Activated T-helper 2 cell treated with anti-CD3 and anti-CD28 coated beads, Interferon-gamma antibody, Interleukin-2, Interleukin-4, amounts not matched to agents 10 μg/mL and 5 μg/mL and 100 μg/mL, durations not matched to agents 14 hours and 24 hours and 36 hours (primary cell): ENCODE measurements at regions not wholly inside any gene's neighbourhood (a gene's known extent, or its start where the extent isn't known, plus 50 kb on each side); places are given as distances from the start of the nearest gene placed in this dataset.
"Not testable (repeated sequence)": the region's sequence is repeated elsewhere in the genome, so short reads cannot be mapped to it uniquely, and the experiment has no call there.

Source experiments
- DNase-seq: peaks from one replicate; pipeline ENCODE4 v3.0.0; 2021; ENCODE audit warnings: low spot score
- H3K27ac Mint-ChIP-seq: one replicate; pipeline ENCODE4 v1.8.0; 2021; ENCODE audit warnings: mixed read lengths
- H3K27me3 Mint-ChIP-seq: one replicate; pipeline ENCODE4 v1.8.0; 2021; ENCODE audit warnings: low read depth, mixed read lengths
- H3K36me3 Mint-ChIP-seq: one replicate; pipeline ENCODE4 v1.8.0; 2021; ENCODE audit warnings: low read depth, mixed read lengths
- H3K4me1 Mint-ChIP-seq: one replicate; pipeline ENCODE4 v1.8.0; 2021; ENCODE audit warnings: low read depth, mixed read lengths
- H3K4me3 Mint-ChIP-seq: one replicate; pipeline ENCODE4 v1.8.0; 2021; ENCODE audit warnings: low read depth, mild to moderate bottlenecking, moderate library complexity, mixed read lengths
- H3K9me3 Mint-ChIP-seq: one replicate; pipeline ENCODE4 v1.8.0; 2021; ENCODE audit warnings: mixed read lengths
- intact Hi-C: fragments of 100-400 bp; cut with micrococcal nuclease; formaldehyde crosslinking; loops from one replicate; pipeline ENCODE4 v1.15.1; 2023

DNA sequence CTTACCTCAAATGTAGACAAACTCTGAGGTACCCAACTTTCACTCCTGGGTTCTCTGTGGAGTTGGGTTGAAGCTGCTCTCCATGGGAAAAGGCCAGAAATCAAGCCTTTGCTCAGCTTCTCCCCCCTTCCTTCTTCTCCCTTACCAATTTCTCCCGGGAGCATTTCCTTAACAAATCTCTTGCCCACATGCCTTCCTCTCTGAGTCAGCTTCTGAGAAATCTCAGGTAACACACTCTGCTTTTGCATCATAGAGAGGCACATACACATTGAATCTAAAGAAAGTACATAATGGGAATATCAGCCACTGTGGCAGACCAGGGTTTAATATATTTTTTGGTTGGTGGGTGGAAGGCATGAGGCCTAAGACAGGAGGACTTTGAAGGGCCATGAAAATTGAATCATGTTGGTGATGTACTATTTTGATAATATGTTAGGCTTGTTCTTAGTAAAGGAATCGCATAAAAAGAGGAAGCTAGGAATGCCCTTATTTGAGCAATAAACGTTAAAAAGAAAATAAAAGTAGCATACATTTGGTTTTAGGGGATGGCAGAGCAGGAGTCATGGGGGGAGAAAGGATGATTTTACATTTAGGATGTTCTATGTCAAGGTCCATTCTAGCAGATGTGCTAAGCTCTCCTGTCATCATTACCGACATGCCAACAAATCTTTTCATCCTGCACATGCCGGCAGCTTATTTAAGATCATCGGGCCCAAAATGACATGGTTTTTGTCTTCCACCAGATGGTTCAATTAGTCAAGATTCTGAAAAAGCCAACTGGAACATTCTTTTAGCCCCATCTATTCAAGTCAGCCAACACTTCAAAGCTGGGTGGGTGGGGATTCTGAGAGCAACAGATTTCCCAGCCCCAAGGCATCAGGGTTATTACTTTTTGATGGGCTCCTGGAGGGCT is 199.5 kb upstream of the CLINT1 start:
- H3K4me3 Mint-ChIP-seq: no peak overlapping the region
- intact Hi-C loops: no loop called here
- no peak overlapping the region for H3K27ac Mint-ChIP-seq
- H3K9me3 Mint-ChIP-seq: no peaks in the 10 kb centered on the region
- H3K27me3 Mint-ChIP-seq: peaks cover 20% of the 10 kb centered on the region
- no peaks in the 10 kb centered on the region for H3K36me3 Mint-ChIP-seq
- DNase-seq: no peak
- no peaks in the 10 kb centered on the region for H3K4me1 Mint-ChIP-seq

DNA sequence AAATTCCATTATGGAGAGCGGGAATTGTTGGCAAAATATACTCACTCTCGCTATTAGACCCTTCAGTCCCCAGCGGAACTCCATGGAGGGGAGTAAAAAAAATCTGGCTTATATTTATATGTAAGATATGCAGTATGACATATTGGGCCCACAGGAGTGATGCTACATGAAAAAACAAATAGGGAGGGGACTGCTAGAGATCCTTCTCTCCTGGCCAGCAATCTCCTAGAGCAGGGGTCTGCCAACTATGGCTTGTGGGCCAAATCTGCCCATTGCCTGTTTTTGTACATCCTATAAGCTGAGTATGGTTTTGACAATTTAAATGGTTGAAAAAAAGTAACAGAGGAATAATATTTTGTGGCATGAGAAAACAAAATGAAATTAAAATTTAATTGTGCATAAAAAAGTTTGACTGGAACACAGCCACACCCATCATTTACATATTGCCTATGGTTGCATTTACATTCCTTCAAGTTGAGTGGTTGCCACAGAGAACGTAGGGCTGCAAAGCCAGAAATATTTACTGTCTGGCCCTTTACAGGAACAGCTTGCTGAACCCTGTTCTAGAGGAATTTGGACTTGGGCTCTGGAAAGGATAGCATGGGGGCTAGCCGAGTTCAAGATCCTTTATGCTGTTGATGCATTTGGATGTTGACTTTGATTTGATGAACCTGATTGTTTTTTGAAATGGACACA is 197.3 kb upstream of the CLINT1 start:
- Mint-ChIP-seq H3K27ac (no peak overlapping the region), H3K4me3 (no peak overlapping the region), H3K9me3 (no peaks in the 10 kb centered on the region), H3K4me1 (no peaks in the 10 kb centered on the region), H3K36me3 (no peaks in the 10 kb centered on the region), H3K27me3 (peaks cover 20% of the 10 kb centered on the region)
- DNase-seq: no peak
- intact Hi-C loops: no loop called here

DNA sequence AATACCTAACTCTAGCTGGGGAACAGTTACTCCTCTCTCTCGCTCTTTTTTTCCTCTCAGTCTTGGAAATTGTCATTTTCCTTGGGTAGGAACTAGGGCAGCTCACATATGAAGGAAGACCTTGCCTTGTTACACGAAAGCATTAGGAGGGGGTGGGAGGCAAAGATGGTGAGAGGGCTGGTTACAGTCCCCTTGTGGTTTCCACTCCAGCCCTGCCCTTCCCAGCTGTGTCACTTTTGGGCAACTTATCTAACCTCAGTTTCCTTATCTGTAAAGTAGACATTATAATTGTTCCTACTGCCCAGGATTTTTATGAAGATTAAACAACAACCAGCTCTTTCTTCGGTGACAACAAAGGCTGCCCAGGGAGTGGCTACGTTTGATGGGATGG is 196.2 kb upstream of the CLINT1 start:
- no peaks in the 10 kb centered on the region for H3K36me3 Mint-ChIP-seq
- peaks cover 17% of the 10 kb centered on the region for H3K27me3 Mint-ChIP-seq
- DNase-seq: no peak
- H3K4me1 Mint-ChIP-seq: no peaks in the 10 kb centered on the region
- no peak overlapping the region for H3K4me3 Mint-ChIP-seq
- no peak overlapping the region for H3K27ac Mint-ChIP-seq
- intact Hi-C loops: no loop called here
- no peaks in the 10 kb centered on the region for H3K9me3 Mint-ChIP-seq

DNA sequence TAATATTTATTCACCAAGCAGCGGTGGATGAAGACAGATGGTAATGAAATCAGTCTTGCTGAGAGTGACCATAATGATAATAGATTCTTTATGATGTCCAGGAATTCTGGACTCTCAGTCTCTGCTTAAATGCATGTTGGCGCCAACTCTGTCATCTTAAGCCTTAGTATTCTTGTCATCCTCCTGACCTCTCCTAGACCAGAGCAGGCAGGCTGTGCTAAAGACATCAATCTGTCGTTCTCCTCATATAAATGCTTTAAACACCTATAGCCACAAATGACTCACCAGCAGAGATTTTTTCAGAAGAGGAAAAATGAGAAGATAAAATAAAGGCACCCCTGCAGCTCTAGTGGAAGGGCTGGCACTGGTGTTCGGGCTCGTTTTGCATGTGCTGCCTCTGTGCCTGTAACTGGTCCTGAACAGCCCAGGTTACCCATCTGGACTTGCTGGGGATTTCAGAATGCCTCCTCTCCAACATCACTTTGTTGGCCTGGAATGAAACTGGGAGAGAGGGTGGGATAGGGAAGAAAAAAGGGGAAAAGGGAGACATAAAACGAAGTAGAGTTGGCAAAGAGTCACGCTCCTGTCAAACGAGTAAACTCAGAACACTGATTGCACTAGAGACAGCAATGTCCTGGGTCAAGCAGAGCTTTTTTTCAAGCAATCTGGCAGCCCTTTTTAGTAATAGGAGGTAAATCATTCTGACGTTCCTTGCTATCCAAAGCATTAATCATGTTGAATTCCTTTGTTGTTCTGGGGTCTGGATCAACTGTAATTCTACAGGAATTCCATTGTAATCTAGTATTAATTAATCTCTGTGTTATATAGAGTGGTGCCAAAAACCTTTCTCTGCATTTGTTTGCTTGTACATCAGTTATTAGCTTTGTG is 195.5 kb upstream of the CLINT1 start:
- no peak overlapping the region for H3K27ac Mint-ChIP-seq
- intact Hi-C loops: no loop called here
- no peak overlapping the region for H3K4me3 Mint-ChIP-seq
- no peaks in the 10 kb centered on the region for H3K4me1 Mint-ChIP-seq
- H3K36me3 Mint-ChIP-seq: no peaks in the 10 kb centered on the region
- DNase-seq: no peak
- no peaks in the 10 kb centered on the region for H3K9me3 Mint-ChIP-seq
- peaks cover 17% of the 10 kb centered on the region for H3K27me3 Mint-ChIP-seq

DNA sequence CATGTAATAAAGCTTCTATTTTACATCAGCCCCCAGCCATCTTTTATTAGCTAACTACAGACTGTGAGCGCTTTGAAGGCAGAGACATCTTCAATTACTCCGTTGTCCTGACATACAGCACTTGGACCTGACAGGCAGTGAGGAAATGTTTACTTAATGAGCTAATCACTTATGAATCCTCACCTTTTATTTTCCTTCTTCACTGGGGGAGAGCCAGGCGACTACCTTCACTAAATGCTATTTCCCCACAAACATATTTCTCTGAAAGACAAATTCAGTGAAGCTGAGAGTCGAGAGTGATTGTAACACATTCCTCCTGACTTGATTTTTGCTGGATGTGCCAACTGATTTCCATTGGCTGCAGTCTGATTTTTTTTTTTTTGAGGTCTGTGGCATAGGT is 192.1 kb upstream of the CLINT1 start:
- peaks cover 4% of the 10 kb centered on the region for H3K27me3 Mint-ChIP-seq
- intact Hi-C loops: no loop called here
- H3K9me3 Mint-ChIP-seq: no peaks in the 10 kb centered on the region
- no peak overlapping the region for H3K4me3 Mint-ChIP-seq
- H3K36me3 Mint-ChIP-seq: no peaks in the 10 kb centered on the region
- H3K4me1 Mint-ChIP-seq: no peaks in the 10 kb centered on the region
- DNase-seq: no peak
- H3K27ac Mint-ChIP-seq: no peak overlapping the region

DNA sequence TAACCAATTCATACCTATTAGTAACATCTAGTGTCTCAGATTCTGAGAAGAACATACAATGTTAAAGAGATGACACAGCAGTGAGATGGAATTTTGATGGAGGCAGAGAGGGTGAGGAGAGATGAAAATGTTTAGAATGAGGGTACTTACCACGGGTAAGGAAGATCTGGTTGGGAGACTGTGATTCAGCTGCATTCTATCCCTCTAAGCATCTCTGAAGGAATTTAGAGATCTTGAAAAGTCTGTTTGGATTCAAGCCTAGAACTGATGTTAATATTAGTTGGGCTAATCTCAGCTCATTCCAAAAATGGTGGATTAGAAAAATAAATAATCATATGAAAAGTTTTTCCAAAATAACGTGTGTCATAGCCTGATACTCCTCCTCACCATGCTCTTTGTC is 191.5 kb upstream of the CLINT1 start:
- intact Hi-C loops: no loop called here
- Mint-ChIP-seq H3K36me3 (no peaks in the 10 kb centered on the region), H3K4me3 (no peak overlapping the region), H3K9me3 (no peaks in the 10 kb centered on the region), H3K4me1 (no peaks in the 10 kb centered on the region), H3K27me3 (peaks cover 4% of the 10 kb centered on the region), H3K27ac (no peak overlapping the region)
- no peak for DNase-seq

DNA sequence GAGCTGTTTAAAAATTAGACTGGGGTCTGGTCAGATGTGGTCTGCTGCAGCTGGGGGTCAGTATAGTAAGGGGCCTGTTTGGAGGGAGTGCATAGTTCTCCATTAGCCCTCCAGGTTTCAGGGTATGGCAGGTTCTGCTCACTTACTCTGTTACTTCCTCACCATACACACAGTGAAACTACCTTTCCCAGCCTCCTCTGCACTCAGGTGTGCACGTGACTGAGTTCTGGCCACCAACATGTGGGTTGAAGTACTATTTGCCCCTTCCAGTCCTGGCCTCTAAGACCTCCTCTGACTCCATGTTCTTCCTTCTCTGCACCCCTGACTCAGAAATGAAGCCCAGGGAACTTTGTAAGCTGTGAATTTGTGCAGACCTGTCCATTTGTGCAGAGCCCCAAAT is 190.5 kb upstream of the CLINT1 start:
- DNase-seq: no peak
- H3K9me3 Mint-ChIP-seq: no peaks in the 10 kb centered on the region
- no peaks in the 10 kb centered on the region for H3K4me1 Mint-ChIP-seq
- no peak overlapping the region for H3K4me3 Mint-ChIP-seq
- peaks cover 3% of the 10 kb centered on the region for H3K27me3 Mint-ChIP-seq
- intact Hi-C loops: no loop called here
- H3K36me3 Mint-ChIP-seq: no peaks in the 10 kb centered on the region
- H3K27ac Mint-ChIP-seq: no peak overlapping the region

DNA sequence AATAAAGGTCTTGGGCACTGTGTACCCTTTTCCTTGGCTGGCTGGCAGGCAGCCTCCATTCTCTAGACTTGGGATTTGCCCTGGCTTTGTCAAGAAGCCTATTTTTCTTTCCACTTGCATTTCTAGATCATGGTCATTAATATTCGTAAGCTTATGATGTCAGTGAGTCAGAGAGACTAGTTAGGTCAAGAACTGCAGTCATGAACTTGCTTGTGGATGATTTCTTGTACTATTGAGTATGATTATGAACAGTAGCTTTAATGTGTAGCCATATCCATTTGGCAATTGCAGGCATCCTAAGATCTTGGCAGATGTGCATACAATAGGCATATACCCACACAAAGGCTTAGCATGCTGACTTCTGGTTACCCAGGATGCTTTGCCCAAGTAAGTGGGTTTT is 186.8 kb upstream of the CLINT1 start:
- intact Hi-C loops: no loop called here
- H3K27ac Mint-ChIP-seq: no peak overlapping the region
- no peaks in the 10 kb centered on the region for H3K9me3 Mint-ChIP-seq
- H3K36me3 Mint-ChIP-seq: no peaks in the 10 kb centered on the region
- DNase-seq: no peak
- H3K4me1 Mint-ChIP-seq: no peaks in the 10 kb centered on the region
- H3K4me3 Mint-ChIP-seq: no peak overlapping the region
- peaks cover 3% of the 10 kb centered on the region for H3K27me3 Mint-ChIP-seq

DNA sequence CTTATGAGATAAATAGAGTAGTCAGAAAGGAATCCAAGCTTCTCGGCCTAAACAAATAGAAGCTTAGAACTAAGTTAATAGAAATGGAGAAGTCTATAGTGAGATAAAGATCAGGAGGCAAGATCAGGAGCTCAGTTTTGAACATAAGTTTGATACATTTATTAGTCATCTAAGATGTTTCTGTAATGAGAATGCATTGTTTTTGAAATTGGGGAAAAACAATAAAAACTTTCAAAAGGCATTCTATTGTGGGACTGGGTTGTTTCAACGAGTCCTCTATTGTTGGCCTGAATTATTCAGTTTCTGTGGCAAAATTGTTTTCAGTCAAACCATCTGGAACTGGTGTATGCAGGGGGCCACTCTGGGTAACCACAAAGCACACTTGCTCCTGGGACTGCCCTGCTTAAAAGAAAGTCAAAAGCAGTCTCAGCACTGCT is 181.0 kb upstream of the CLINT1 start:
- Mint-ChIP-seq H3K36me3 (no peaks in the 10 kb centered on the region), H3K4me3 (no peak overlapping the region), H3K4me1 (no peaks in the 10 kb centered on the region), H3K27me3 (peaks cover 3% of the 10 kb centered on the region), H3K9me3 (peaks cover 3% of the 10 kb centered on the region), H3K27ac (no peak overlapping the region)
- intact Hi-C loops: no loop called here
- no peak for DNase-seq

DNA sequence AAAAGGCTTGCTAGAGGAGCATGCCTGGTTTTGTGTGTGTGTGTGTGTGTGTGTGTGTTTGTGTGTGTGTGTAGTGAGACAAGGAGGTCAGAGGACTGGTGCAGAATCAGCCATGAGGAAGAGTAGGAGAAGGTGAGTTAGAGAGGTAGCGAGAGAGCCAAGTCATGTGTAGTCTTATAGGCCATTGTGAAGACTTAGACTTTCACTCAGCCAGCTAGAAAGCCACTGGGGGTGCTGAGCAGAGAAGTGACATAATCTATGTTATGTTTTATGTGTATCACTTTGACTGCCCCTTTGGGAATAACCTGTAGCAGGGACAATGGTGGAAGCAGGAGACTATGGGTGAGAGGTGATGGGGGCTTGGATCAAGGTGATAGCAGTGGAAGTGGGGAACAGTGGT is 180.5 kb upstream of the CLINT1 start:
- Mint-ChIP-seq H3K27ac (no peak overlapping the region), H3K4me1 (no peaks in the 10 kb centered on the region), H3K27me3 (peaks cover 3% of the 10 kb centered on the region), H3K36me3 (no peaks in the 10 kb centered on the region), H3K4me3 (no peak overlapping the region), H3K9me3 (peaks cover 8% of the 10 kb centered on the region)
- no peak for DNase-seq
- intact Hi-C loops: no loop called here

DNA sequence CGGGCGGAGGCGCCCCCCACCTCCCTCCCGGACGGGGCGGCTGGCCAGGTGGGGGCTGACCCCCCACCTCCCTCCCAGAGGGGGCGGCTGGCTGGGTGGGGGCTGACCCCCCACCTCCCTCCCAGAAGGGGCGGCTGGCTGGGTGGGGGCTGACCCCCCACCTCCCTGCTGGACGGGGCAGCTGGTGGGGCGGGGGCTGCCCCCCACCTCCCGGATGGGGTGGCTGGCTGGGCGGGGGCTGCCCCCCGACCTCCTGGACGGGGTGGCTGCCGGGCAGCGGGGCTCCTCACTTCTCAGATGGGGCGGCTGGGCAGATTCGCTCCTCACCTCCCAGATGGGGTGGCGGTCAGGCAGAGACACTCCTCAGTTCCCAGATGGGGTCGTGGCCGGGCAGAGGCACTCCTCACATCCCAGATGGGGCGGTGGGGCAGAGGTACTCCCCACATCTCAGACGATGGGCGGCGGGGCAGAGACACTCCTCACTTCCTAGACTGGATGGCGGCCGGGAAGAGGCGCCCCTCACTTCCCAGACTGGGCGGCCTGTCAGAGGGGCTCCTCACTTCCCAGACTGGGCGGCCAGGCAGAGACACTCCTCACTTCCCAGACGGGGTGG is 178.1 kb upstream of the CLINT1 start:
- H3K4me3 Mint-ChIP-seq, H3K27ac Mint-ChIP-seq, H3K36me3 Mint-ChIP-seq, H3K27me3 Mint-ChIP-seq, H3K4me1 Mint-ChIP-seq, DNase-seq, intact Hi-C loops: not testable (repeated sequence)
- H3K9me3 Mint-ChIP-seq: peaks cover 21% of the 10 kb centered on the region

DNA sequence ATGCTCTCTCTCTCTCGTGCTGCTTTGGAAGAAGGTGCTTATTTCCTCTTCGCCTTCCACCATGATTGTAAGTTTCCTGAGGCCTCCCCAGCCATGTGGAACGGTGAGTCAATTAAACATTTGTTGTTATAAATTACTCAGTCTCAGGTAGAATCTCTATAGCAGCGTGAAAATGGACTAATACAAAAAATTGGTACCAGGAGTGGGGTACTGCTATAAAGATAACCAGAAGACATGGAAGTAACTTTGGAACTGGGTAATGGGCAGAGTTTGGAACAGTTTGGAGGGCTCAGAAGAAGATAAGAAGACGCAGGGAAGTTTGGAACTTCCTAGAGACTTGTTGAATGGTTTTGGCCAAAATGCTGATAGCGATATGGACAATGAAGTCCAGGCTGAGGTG is 175.6 kb upstream of the CLINT1 start:
- H3K4me1 Mint-ChIP-seq, H3K27ac Mint-ChIP-seq, DNase-seq, H3K36me3 Mint-ChIP-seq, H3K4me3 Mint-ChIP-seq, intact Hi-C loops: not testable (repeated sequence)
- Mint-ChIP-seq H3K9me3 (peaks cover 21% of the 10 kb centered on the region), H3K27me3 (peaks cover 14% of the 10 kb centered on the region)
